ENCODE measurements at regions not wholly inside any gene's neighbourhood (a gene's known extent, or its start where the extent isn't known, plus 50 kb on each side); places are given as distances from the start of the nearest gene placed in this dataset.

- Histone ChIP-seq H3K4me2 (ENCODE audit: low read length) (no peak overlapping the region), H2AFZ (ENCODE audit: low read depth, low read length, poor library complexity, severe bottlenecking) (no peak overlapping the region), H3K9ac (ENCODE audit: low read length) (no peak overlapping the region), H3K27me3 (ENCODE audit: insufficient read depth, low read length) (no peaks in the 10 kb centered on the region), H3K79me2 (ENCODE audit: insufficient read depth, low read length) (no peaks in the 10 kb centered on the region), H3K9me2 (ENCODE audit: insufficient read depth) (no peaks in the 10 kb centered on the region), H3K4me1 (ENCODE audit: control insufficient read depth in 1 of 2, insufficient read depth in 2 of 2, low read length in 2 of 2) (no peaks in the 10 kb centered on the region), H3K27ac (ENCODE audit: low read depth, low read length) (no peak overlapping the region), H3K9me3 (ENCODE audit: control insufficient read depth in 1 of 2, insufficient read depth in 1 of 2, low read depth in 1 of 2, low read length in 2 of 2) (peaks cover 12 to 23% of the 10 kb centered on the region in 2 experiments; a peak in 2 of 4 replicates), H3K4me3 (replicated peaks in 1 of 2; ENCODE audit: low read depth in 1 of 2, low read length in 2 of 2) (no peak overlapping the region), H4K20me1 (ENCODE audit: insufficient read depth) (no peaks in the 10 kb centered on the region), H3K36me3 (ENCODE audit: control insufficient read depth in 1 of 2, insufficient read depth in 2 of 2, low read length in 2 of 2) (no peaks in the 10 kb centered on the region)
- BruUV-seq (replicated peaks) = no TSS peak
- DNase-seq (ENCODE audit: low read depth, low spot score) = no peak
- POLR2A ChIA-PET = no interaction called here
- RAD21 ChIA-PET (ENCODE audit: low non-redundant PET in 1 of 2, low total read pairs in 2 of 2, uncharacterized antibody in 2 of 2, unreplicated experiment in 2 of 2) = no interaction called here
- CTCF ChIA-PET = no interaction called here
- TF ChIP-seq CTCF (IDR thresholded peaks at IDR 0.05 in 2 of 3, conservative IDR thresholded peaks at IDR 0.05 in 1 of 3; ENCODE audit: borderline replicate concordance in 1 of 3, insufficient read depth in 1 of 3, low read depth in 2 of 3, low read length in 2 of 3) (no peak), ZFX (IDR thresholded peaks at IDR 0.05) (no peak), POLR2AphosphoS5 (IDR thresholded peaks at IDR 0.05; ENCODE audit: low read depth, low read length) (no peak), FOSL1 (IDR thresholded peaks at IDR 0.05; ENCODE audit: low read depth) (no peak), ELF1 (IDR thresholded peaks at IDR 0.05; ENCODE audit: borderline replicate concordance, low read depth) (no peak), JUND (IDR thresholded peaks at IDR 0.05) (no peak), TCF7L2 (IDR thresholded peaks at IDR 0.05; ENCODE audit: borderline replicate concordance, extremely low read depth, insufficient read depth, insufficient read length) (no peak), RAD21 (IDR thresholded peaks at IDR 0.05; ENCODE audit: low read depth) (no peak), SIN3A (IDR thresholded peaks at IDR 0.05; ENCODE audit: low read depth) (no peak), REST (IDR thresholded peaks at IDR 0.05; ENCODE audit: low read depth) (no peak), POLR2A (IDR thresholded peaks at IDR 0.05; ENCODE audit: borderline replicate concordance, extremely low read depth, insufficient read depth, insufficient read length) (no peak), SRF (IDR thresholded peaks at IDR 0.05; ENCODE audit: low read depth) (no peak)
- intact Hi-C loops (cut with micrococcal nuclease) = no loop called here
- ATAC-seq = no peak
Measured at GRCh38 chr10:8726779-8727084, 672.2 kb downstream of the GATA3 start.

All from HCT116 (cell line).